Islet of Langerhans (tissue), 1 donor: ENCODE measurements at regions not wholly inside any gene's neighbourhood (a gene's known extent, or its start where the extent isn't known, plus 50 kb on each side); places are given as distances from the start of the nearest gene placed in this dataset.
"Not testable (repeated sequence)": the region's sequence is repeated elsewhere in the genome, so short reads cannot be mapped to it uniquely, and the experiment has no call there.

ENCODE experiments used
- FAIRE-seq: peaks from one replicate; lab custom pipeline; 2011; peaks lifted over from hg19 to GRCh38; lab: Jason Lieb, UNC

DNA sequence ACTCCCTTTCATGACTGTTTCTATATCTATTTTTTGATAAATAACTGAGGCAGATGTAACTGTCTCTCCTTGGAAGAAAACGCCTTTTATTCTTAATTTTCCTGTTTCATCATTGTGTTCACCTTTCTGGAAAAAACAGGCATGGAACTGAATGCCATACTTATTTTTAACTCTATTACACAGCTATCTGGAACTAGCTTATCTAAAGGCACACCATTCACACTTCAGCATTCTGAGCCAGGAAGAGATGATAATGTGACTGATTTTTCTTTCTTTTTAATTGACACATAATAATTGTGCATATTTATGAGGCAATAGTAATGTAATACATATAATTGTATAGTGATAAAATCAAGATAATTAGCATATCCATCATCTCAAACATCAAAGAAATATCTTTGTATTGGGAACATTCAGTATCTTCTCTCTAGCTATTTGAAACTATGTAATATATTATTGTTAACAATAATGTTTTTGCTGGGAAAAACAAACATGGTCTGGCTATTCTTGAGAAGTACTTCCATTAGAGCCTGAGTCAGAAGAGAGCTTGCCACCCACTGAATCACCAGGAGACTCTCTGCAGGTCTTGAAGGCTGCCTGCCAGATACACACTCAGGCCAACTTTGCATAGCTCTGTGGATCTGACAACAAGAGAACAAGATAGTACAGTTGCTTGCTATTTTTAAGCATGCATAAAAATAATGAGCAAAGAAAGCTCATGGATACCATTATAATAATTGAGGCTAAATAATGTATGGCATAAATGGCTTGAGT lies 501.0 kb upstream of the EDIL3 start:
- FAIRE-seq, result no peak

DNA sequence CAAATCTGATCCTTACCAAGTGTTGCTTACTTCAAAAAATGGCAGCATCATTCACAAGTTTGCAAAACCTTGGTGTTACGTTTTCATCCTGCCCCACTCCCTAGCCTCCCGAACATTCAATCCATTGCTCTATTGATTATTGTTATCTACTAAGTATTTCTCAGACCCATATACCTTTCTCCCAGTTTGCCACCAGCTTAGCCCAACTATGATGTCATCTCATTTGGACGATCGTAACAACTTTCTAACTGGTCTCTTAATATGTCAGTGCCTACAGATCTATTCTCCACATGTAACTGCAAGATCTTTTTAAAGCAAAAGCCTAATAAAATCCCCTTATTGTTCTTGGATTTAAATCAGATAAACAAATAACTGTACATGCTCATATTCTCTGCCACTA lies 497.1 kb upstream of the EDIL3 start:
- no peak for FAIRE-seq

DNA sequence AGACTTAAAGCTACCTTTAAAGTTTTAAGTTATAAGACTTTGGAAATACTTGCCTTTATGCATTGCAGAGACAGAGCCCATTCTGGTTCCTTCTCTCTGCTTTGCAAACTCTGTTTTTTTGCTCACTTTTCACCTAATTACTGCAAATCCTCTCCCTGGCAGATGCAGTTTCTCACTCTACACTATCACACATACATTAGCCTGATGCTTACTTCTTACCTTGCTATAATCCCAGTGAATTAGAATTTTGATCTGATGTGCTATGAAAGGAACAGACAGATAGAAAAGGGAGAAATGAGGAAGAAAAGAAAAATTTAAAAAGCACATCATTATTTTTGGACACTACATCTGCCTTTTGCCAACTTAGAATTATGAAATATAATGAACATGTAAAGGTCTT lies 489.5 kb upstream of the EDIL3 start:
- FAIRE-seq, result no peak

DNA sequence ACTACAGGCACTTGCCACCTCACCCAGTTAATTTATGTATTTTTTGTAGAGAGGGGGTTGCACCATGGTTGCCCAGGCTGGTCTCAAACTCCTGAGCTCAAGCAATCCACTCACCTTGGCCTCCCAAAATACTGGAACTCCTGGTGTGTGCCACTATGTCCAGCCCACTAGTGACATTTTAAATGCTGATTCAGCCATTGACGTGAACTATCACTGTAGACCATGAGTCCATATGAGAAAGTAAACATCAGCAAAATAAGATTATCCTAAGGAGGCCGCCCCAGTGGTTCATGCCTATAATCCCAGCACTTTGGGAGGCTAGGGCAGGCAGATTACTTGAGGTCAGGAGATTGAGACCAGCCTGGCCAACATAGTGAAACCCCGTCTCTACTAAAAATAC lies 488.1 kb upstream of the EDIL3 start:
- FAIRE-seq, result no peak

DNA sequence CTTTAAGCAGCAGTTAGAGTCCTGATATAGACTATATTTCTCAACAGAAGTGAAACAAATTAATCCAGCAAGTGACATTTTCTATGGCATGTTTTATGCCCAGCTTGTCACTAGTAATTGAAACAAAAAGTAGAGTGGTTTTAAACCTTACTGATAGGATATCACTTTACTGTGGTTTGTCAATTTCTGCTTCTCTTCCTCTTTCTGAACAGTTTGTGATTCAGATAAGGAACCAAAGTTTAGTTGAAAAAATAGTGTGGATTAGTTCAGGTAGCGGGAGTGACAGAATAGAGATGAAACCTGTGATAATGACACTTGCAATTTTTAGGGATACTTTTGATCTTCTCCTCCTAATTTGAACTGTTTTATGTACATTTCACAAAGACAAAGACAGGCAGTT lies 485.7 kb upstream of the EDIL3 start:
- FAIRE-seq, result no peak

DNA sequence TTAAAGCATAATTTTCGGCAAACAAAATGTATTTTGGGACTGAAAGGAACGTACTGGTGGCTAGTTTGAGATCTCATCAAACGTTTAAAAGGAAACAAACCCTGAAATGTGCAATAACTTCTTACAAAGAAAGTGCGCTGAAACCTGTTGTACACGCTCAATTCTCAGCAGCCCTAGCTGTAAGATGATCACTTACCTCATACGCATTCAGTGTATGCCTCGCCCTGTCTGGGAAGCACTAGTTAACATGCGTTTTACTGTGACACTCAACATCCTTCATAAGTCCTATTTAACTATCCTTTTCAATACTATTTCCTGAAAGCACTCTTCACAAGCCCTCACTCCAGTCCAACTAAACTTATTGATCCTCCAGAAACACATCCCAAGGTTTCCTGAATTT lies 485.0 kb upstream of the EDIL3 start:
- FAIRE-seq, result no peak

DNA sequence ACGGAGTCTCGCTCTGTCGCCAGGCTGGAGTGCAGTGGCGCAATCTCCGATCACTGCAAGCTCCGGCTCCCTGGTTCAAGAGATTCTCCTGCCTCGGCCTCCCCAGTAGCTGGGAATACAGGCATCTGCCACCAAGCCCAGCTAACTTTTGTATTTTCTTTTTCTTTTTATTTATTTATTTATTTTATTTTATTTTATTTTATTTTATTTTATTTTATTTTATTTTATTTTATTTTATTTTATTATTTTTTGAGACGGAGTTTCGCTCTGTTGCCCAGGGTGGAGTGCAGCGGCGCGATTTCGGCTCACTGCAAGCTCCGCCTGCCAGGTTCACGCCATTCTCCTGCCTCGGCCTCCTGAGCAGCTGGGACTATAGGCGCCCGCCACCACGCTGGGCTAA lies 479.3 kb upstream of the EDIL3 start:
- FAIRE-seq, result not testable (repeated sequence)

DNA sequence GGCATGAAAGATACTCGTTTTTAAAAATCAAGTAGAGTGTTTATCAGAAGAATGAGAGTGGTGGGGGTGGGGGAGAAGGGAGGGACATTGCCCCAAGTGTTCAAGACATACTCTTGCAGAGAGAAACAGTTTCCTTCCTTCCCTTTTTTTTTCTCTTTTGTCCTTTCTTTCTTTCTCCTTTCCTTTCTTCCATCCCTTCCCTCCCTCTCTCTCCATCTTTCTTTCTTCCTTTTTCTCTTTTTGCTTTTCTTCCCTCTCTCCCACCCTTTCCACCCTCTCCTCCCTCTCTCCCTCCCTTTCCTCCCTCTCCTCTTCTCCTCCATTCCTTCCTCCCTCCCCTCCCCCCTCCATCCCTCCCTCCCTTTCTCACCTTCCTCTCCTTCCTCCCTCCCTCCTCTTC lies 478.3 kb upstream of the EDIL3 start:
- FAIRE-seq, result no peak

DNA sequence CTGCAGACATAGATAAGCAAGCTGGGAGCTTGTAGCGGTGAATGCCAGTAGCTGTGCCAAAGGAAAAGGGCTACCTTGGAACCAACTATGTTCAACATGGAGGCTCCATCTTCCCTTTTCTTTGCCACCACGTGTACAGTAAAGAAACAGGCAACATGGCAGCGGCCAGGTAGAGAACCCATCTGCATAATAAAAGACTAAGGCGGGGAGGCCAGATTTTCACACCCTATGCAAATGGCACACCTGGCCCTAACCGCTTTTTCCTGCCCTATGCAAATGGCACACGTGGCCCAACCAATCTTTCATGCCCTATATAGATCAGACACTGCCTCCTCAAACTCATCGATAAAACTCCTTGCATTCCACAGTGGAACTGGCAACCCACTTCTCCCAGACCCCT lies 477.5 kb upstream of the EDIL3 start:
- FAIRE-seq, result no peak

DNA sequence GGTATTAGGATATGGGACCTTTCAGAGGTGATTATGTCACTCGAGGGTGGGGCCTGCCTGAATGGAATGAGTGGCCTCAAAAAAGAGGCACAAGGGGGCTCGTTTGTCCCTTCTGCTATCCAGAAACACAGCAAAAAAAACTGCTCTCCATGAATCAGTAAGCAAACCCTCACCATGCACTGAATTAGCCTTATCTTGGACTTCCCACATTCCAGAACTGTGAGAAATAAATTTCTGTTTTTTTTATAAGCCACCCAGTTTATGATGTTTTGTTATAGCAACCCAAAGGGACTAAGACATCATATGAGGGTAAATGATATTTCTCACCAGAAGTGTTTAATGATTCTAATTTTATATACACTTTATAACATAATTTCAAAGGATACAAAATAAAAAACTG lies 476.6 kb upstream of the EDIL3 start:
- no peak for FAIRE-seq

DNA sequence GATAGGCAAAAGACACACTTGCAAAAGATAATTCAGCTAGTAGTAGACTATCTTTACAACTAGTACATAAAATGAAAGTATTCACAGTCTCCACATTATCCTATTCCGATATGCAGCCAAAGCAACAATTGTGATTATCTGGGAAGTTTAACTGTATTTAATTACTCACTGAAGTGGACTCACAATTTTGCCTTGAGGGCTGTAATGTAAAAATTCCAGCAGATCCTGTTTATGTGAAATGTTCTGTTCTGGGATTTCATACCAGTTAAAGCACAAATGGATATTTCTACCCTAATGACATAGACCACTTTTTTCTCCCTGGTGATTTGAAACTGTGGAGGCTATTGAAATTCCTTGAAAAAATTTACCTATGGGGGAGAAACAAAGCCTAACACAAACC lies 474.4 kb upstream of the EDIL3 start:
- no peak for FAIRE-seq

DNA sequence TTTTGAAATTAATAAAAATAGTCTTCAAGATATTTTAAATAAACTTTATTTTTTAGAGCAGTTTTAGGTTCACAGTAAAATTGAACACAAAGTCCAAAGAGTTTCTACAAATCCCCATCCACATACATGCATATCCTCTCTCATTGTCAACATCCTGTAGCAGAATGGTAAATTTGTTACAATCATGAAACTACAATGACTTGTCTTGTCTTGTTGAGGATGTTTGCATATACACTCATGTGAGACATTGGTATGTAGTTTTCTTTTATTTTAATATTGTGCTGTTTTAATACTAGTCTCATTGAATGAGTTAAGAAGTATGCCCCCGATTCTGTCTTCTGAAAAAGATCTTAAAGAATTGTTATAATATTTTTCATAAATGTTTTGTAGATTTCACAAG lies 447.0 kb upstream of the EDIL3 start:
- FAIRE-seq, result no peak

DNA sequence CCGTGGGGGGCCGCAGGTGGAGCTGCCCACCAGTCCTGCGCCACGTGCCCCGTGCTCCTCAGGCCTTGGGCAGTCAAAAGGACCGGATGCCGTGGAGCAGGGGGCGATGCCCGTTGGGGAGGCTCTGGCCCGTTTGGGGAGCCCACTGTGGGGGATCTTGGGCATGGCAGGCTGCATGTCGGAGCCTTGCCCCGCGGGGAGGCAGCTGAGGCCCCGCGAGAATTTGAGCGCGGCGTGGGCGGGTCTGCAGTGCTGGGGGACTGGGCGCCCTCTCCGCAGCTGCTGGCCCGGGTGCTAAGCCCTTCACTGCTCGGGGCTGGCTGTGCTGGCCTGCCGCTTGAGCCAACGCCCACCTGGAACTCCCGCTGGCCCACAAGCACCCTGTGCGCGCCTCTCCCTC lies 445.6 kb upstream of the EDIL3 start:
- no peak for FAIRE-seq

DNA sequence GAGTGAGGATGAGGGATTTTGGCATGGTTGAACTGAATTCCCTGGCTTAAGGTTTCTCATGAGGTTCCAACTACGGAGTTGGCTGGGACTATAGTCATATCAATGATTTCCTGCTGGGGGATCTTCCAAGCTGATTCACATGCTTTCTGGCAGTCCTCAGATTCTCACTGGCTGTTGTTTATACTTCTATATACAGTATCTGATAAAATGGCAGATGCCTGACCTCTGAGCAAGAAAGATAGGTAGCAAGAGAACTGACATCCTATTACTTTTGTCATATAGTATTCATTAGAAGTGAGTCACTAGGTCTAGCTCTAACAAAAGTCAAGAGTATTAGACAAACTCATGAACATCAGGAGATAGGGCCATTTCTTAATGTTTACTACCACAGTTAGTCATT lies 440.9 kb upstream of the EDIL3 start:
- FAIRE-seq, result no peak

DNA sequence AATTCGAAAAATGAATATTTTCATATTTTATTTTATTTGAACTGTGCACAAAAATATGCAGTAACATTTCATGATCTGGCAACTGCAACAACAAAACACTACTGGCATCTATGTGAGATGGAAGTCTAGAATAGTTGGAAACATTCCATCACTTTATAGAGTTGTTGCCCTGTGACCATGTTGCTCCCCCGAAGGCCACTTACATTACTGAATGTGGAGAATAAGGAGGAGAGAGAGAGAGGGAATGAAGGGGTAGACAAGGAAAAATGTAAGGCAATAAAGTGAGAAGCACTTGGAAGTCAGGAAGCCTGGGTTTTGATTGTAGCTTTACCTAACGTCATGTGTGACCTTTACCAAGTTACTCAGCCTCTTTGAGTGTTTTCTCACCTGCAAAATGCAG lies 437.2 kb upstream of the EDIL3 start:
- FAIRE-seq, result no peak

DNA sequence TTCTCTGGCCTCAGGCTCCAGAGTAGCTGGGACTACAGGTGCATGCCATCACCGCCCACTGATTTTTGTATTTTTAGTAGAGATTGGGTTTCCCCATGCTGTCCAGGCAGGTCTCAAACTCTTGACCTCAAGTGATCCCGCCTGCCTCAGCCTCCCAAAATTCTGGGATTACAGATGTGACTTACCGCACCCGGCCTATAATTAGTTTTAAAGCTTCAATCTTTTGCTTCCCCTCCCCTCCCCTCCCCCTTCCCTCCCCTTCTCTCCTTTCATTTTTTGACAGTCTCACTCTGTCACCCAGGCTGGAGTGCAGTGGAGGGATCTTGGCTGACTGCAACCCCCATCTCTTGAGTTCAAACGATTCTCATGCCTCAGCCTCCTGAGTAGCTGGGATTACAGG lies 433.3 kb upstream of the EDIL3 start:
- FAIRE-seq, result no peak

DNA sequence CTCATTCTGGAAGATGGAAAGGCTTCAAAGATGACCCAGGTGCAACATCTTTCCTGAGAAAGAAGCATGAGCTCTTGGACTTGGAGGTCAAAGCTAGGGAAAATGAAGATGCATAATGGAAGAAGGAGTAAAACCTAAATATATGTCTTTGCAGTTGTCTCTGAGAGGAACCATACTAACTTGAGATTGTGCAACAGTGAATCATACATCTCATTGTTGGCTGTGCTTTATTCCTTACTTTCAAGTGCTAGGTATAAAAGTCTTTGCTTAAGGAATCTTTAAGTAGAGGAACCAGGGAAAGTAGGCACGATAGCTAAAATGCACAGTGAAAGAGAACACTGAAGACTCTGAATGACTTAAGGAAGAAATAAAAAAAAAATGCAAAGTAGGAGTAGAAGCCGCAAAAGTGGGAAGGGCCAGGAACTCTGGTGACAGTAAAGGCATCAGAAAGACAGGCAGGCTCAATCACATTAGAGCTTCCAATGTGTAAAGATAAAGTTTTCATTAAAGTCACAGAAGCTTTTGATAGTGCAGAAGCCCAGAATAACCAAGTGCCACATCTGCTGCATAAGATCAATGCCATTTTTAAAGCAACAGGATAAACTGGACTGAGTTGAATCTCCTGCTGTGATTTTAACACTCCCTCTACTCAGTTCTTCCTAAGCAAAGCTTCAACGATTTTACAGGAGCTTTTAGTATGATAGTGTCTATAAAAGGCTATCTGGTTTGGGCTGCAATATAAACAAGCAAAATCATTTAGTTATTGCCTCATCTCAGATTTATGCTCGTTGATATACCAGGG lies 432.3 kb upstream of the EDIL3 start:
- FAIRE-seq, result no peak

DNA sequence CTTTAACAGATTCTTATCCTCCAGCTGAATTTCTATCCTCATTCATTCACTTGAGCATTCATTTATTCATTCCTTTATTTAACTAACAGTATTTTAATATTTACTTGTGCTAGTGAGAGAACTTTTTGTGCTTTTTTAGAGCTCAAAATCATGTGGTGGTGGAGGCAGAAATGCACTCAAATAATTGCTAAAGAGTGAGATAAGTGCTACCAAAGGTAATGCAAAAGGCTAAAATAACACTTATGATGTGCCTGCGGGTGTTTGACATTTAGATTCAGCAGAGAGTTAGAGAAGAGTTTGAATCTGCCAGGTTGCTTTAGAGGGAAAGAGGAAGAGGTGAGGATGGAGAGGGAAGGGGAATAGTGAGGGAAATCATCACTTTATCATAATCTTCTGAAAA lies 431.5 kb upstream of the EDIL3 start:
- no peak for FAIRE-seq

DNA sequence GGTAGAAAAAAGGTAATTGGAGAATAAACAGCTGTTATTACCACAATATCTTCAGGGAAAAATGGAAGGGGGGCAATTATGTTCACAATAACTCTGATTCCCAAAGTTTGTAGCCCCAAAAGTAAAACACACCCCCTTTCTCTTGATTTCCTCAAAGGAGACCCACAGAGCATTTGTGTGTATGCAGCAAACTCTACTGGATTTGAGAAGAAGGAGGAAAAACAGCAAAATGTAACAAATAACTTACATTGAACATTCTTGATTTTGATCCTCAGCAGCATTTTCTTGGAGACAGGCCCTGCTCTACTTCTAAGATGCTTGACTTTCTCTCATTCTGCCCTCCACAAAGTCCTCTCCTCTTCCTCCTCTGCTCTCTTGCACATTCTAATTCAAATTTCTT lies 420.8 kb upstream of the EDIL3 start:
- FAIRE-seq, result no peak

DNA sequence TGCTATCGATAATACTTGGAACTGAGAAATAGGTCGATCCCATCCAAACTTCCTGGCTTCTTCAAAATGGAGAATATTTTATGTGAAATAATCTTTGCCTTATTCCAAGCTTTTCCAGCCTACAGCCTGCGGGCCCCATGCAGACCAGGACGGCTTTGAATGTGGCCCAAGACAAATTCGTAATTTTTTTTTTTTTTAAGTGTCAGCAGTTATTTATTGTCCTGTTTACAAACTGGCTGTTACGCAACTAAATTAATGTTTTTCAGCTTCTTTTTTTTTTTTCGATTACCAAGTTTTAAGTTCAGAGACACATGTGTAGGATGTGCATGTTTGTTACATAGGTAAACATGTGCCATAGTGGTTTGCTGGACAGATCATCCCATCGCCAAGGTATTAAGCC lies 411.7 kb upstream of the EDIL3 start:
- FAIRE-seq, result no peak

DNA sequence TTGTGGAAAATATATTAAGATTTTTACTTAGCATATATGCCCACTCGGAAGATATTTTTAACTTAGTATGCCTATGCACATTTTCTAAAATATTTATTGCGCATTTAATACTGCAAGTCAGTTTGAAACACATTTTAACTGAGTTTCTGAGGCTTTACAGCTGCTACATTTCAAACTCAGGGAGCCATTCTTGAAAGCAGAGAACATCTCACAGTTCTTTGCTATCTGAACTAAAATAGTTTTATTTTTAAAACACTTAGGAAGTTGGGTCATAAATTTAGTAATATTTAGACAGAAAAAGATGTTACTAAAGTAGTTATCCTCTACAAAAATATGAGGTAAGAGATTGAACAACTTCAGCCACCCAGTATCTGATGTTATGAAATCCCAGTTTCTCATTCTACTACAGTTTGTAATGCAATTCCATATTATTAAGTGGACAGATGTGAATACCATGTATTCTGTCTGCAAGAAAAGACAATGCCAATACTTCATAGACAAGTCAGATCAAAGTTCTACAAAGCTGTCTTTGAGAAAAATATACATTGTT lies 409.9 kb upstream of the EDIL3 start:
- no peak for FAIRE-seq

DNA sequence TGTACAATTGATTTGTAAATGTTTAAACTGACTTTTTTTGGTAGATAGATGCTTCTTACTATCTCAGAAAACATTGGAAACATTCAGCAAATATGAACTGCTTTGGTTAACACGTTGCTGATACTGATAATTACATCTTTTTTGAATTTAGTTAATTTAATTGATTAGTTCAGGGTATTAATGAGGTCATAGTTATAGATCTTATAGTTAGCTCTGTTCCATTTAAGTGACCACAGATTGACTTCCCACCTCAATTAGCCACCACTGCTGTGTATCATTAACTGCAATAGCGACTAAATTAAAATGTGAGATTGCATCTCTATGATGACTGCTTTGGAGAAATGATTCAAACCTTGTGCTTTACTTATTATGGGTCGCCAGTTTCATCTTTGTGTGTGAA lies 407.1 kb upstream of the EDIL3 start:
- no peak for FAIRE-seq

DNA sequence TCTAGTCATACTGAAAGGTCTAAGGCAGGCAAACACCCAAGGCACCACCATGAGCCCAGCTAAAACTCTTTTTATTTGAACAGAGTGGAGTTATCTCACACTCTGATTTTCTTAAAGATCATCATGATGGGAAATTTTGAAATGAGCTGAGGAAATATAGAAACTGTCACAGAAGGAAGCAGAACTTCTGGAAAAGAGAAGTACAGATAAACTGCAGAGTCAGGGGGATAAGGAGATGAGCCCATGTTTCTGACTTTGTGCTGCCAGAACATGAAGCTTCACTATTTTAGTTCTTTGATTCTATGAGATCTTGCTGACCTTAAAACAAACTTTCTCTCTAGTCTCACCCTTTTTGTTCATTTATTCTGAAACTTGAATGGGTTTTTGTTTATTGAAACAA lies 406.5 kb upstream of the EDIL3 start:
- FAIRE-seq, result no peak

DNA sequence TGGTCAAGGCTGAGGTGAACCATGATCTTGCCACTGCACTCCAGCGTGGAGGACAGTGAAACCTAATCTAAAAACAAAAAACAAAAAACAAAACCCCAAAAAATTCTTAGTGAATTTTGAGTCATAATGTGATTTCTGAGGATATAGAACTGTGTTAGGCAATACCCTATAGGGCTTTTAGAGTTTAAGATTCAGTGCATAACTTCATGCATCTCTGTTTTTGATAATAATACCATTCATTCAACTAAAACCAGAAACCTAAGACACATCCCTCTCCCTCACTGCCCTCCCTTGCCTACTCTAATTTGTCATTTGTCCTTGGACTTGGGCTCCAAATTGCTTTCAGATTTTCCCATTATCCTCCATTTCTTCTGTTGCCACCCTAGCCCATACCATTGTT lies 405.7 kb upstream of the EDIL3 start:
- no peak for FAIRE-seq
